IMR-90 (cell line): ENCODE measurements at regions not wholly inside any gene's neighbourhood (a gene's known extent, or its start where the extent isn't known, plus 50 kb on each side); places are given as distances from the start of the nearest gene placed in this dataset.

Experiments
- ATAC-seq: fragments of 200-7000 bp; cut with Tn5 transposase; 2 replicates; pipeline ENCODE4 v1.9.1; 2020; ENCODE audit warnings: low read depth, mild to moderate bottlenecking, moderate library complexity
- BruUV-seq: library from RNA; stranded (reverse); fragments of 400-500 nt; replicated peaks from 2 replicates; lab custom pipeline; 2021; lab: Mats Ljungman, UMichigan
- CTCF ChIA-PET: fragments of 300-600 bp; formaldehyde crosslinking; extraction: SDS; loops from one replicate; lab custom pipeline; 2021; ENCODE audit warnings: antibody characterized with exemption; lab: Yijun Ruan, JAX
- POLR2A ChIA-PET: fragments of 300-600 bp; sonication (Branson Sonifier 250); formaldehyde crosslinking; loops from one replicate; lab custom pipeline; 2022; ENCODE audit warnings: antibody characterized with exemption; ENCODE audit not compliant: unreplicated experiment; lab: Charles Lee
- DNase-seq: peaks from one replicate; pipeline ENCODE4 v3.0.0; 2013
- H2AFZ ChIP-seq: replicated peaks from 2 replicates; pipeline ENCODE3; 2013; ENCODE audit warnings: low read length, mild to moderate bottlenecking; ENCODE audit not compliant: poor library complexity
- H2AK5ac ChIP-seq: 2 replicates; pipeline ENCODE4 v1.6.1; 2013; ENCODE audit warnings: low read depth, low read length, inconsistent platforms
- H2AK9ac ChIP-seq: replicated peaks from 2 replicates; pipeline ENCODE3; 2013; ENCODE audit warnings: mild to moderate bottlenecking, low read depth, low read length, moderate library complexity; ENCODE audit not compliant: poor library complexity
- H2BK120ac ChIP-seq: 2 replicates; pipeline ENCODE4 v1.6.1; 2013; ENCODE audit warnings: low read depth, low read length, inconsistent platforms
- H2BK15ac ChIP-seq: 3 replicates; pipeline ENCODE4 v1.6.1; 2013; ENCODE audit warnings: low read depth, low read length, inconsistent platforms
- H2BK20ac ChIP-seq: 2 replicates; pipeline ENCODE4 v1.6.1; 2013; ENCODE audit warnings: low read depth, mild to moderate bottlenecking, inconsistent platforms, low read length, moderate library complexity
- H2BK5ac ChIP-seq: 2 replicates; pipeline ENCODE4 v1.6.1; 2013; ENCODE audit warnings: mild to moderate bottlenecking, low read depth, low read length, inconsistent platforms; ENCODE audit not compliant: poor library complexity, severe bottlenecking
- H3K14ac ChIP-seq: replicated peaks from 2 replicates; pipeline ENCODE4 v1.6.1; 2013; ENCODE audit warnings: low read depth, low read length, inconsistent platforms
- H3K18ac ChIP-seq: 2 replicates; pipeline ENCODE4 v1.6.1; 2013; ENCODE audit warnings: low read depth, low read length, control low read depth
- H3K23ac ChIP-seq: 2 replicates; pipeline ENCODE4 v1.6.1; 2013; ENCODE audit warnings: low read depth, low read length, inconsistent platforms
- H3K27ac ChIP-seq: 2 replicates; pipeline ENCODE4 v1.5.1; 2013; ENCODE audit warnings: mild to moderate bottlenecking, control low read depth, low read length; ENCODE audit not compliant: insufficient read depth
- H3K27me3 ChIP-seq: 2 replicates; pipeline ENCODE4 v1.6.1; 2013; ENCODE audit warnings: low read length; ENCODE audit not compliant: control insufficient read depth, insufficient read depth
- H3K36me3 ChIP-seq: 2 replicates; pipeline ENCODE4 v1.6.1; 2013; ENCODE audit warnings: low read length, mixed read lengths; ENCODE audit not compliant: control insufficient read depth, insufficient read depth
- H3K4ac ChIP-seq: 2 replicates; pipeline ENCODE4 v1.6.1; 2013; ENCODE audit warnings: low read depth, low read length, inconsistent platforms
- H3K4me1 ChIP-seq: 2 replicates; pipeline ENCODE4 v1.6.1; 2013; ENCODE audit warnings: low read length, mixed read lengths; ENCODE audit not compliant: control insufficient read depth, insufficient read depth
- H3K4me2 ChIP-seq: 2 replicates; pipeline ENCODE4 v1.6.1; 2013; ENCODE audit warnings: low read depth, mild to moderate bottlenecking, control low read depth, low read length, moderate library complexity
- H3K4me3 ChIP-seq: 2 replicates; pipeline ENCODE4 v1.5.1; 2013; ENCODE audit warnings: low read depth, mild to moderate bottlenecking, control low read depth, low read length, moderate library complexity; ENCODE audit not compliant: insufficient read depth
- H3K56ac ChIP-seq: 2 replicates; pipeline ENCODE4 v1.6.1; 2013; ENCODE audit warnings: low read length, inconsistent platforms; ENCODE audit not compliant: insufficient read depth; ENCODE audit errors: extremely low read depth
- H3K79me1 ChIP-seq, 2 experiments: 2 replicates each; pipeline ENCODE4 v1.6.1; 2013; ENCODE audit warnings: low read length in 2 of 2, inconsistent platforms in 1 of 2, low read depth in 1 of 2
- H3K9ac ChIP-seq: 2 replicates; pipeline ENCODE4 v1.6.1; 2013; ENCODE audit warnings: low read depth, low read length, control low read depth
- H3K9me1 ChIP-seq: 2 replicates; pipeline ENCODE4 v1.6.1; 2013; ENCODE audit warnings: low read length, inconsistent platforms; ENCODE audit not compliant: insufficient read depth
- H3K9me3 ChIP-seq: 2 replicates; pipeline ENCODE4 v1.6.1; 2013; ENCODE audit warnings: low read length; ENCODE audit not compliant: control insufficient read depth, insufficient read depth
- H4K20me1 ChIP-seq: 2 replicates; pipeline ENCODE4 v1.6.1; 2013; ENCODE audit warnings: low read length, inconsistent platforms; ENCODE audit not compliant: insufficient read depth
- H4K5ac ChIP-seq: 2 replicates; pipeline ENCODE4 v1.6.1; 2013; ENCODE audit warnings: mild to moderate bottlenecking, low read depth, low read length, control low read depth
- H4K8ac ChIP-seq, 2 experiments: 2 replicates each; pipeline ENCODE4 v1.6.1; 2013; ENCODE audit warnings: low read depth in 2 of 2, low read length in 2 of 2, control low read depth in 1 of 2, inconsistent platforms in 1 of 2
- H4K91ac ChIP-seq: 2 replicates; pipeline ENCODE4 v1.6.1; 2013; ENCODE audit warnings: low read depth, low read length, inconsistent platforms; ENCODE audit not compliant: insufficient read depth
- BHLHE40 ChIP-seq: fragments of 150-350 bp; IDR thresholded peaks from 2 replicates; pipeline ENCODE4 v1.6.1; 2016; ENCODE audit warnings: mild to moderate bottlenecking, low read depth, low read length
- CEBPB ChIP-seq: IDR thresholded peaks from 2 replicates; pipeline ENCODE4 v1.6.1; 2012; ENCODE audit warnings: low read depth, low read length, improper control_type of control experiment
- CHD1 ChIP-seq: IDR thresholded peaks from 2 replicates; pipeline ENCODE4 v1.6.1; 2012; ENCODE audit warnings: low read depth, low read length, improper control_type of control experiment
- CTCF ChIP-seq: conservative IDR thresholded peaks from 2 replicates; pipeline ENCODE4 v1.5.1; 2012; ENCODE audit warnings: mild to moderate bottlenecking, low read depth, low read length, improper control_type of control experiment
- ELK1 ChIP-seq: fragments of 150-350 bp; IDR thresholded peaks from 2 replicates; pipeline ENCODE4 v1.6.1; 2016; ENCODE audit warnings: low read depth, mild to moderate bottlenecking, low read length, moderate library complexity, borderline replicate concordance
- FOS ChIP-seq: fragments of 150-350 bp; IDR thresholded peaks from 2 replicates; pipeline ENCODE4 v1.6.1; 2016; ENCODE audit warnings: low read depth, low read length
- MAFK ChIP-seq: IDR thresholded peaks from 2 replicates; pipeline ENCODE4 v1.6.1; 2012; ENCODE audit warnings: low read depth, low read length, improper control_type of control experiment
- MAZ ChIP-seq: IDR thresholded peaks from 2 replicates; pipeline ENCODE4 v1.6.1; 2012; ENCODE audit warnings: low read depth, mild to moderate bottlenecking, low read length, improper control_type of control experiment, moderate library complexity, borderline replicate concordance
- MXI1 ChIP-seq: IDR thresholded peaks from 2 replicates; pipeline ENCODE4 v1.6.1; 2012; ENCODE audit warnings: low read depth, mild to moderate bottlenecking, low read length, moderate library complexity, borderline replicate concordance
- NFE2L2 ChIP-seq: fragments of 150-350 bp; IDR thresholded peaks from 2 replicates; pipeline ENCODE4 v1.6.1; 2016; ENCODE audit warnings: low read depth, mild to moderate bottlenecking, low read length
- POLR2A ChIP-seq: IDR thresholded peaks from 2 replicates; pipeline ENCODE4 v1.6.1; 2012; ENCODE audit warnings: mild to moderate bottlenecking, low read depth, low read length
- RAD21 ChIP-seq: IDR thresholded peaks from 2 replicates; pipeline ENCODE4 v1.6.1; 2012; ENCODE audit warnings: low read length, improper control_type of control experiment
- RCOR1 ChIP-seq: IDR thresholded peaks from 2 replicates; pipeline ENCODE4 v1.6.1; 2012; ENCODE audit warnings: mild to moderate bottlenecking, low read length, improper control_type of control experiment; ENCODE audit not compliant: insufficient replicate concordance
- RFX5 ChIP-seq: IDR thresholded peaks from 2 replicates; pipeline ENCODE4 v1.8.0; 2012; ENCODE audit warnings: low read depth, mild to moderate bottlenecking, low read length, moderate library complexity
- SMC3 ChIP-seq: fragments of 150-350 bp; IDR thresholded peaks from 2 replicates; pipeline ENCODE4 v1.6.1; 2016; ENCODE audit warnings: low read depth, mild to moderate bottlenecking, antibody characterized with exemption, low read length, moderate library complexity
- WGBS, 2 experiments: methylation state at CpG; one replicate each; pipeline versions ENCODE4 v1.1.5 to v1.1.7; 2013; ENCODE audit warnings: missing lambda C conversion rate in 2 of 2; ENCODE audit not compliant: insufficient read length in 1 of 2; ENCODE audit errors: extremely low coverage in 2 of 2; 5-methylcytosine and 5-hydroxymethylcytosine counted together
- dilution Hi-C: fragments of 300-500 bp; cut with HindIII; formaldehyde crosslinking; loops from one replicate; pipeline ENCODE4 v1.14.3; 2018; ENCODE audit warnings: low sequenced_read_pairs; ENCODE audit not compliant: unreplicated experiment
- in situ Hi-C: fragments of 300-500 bp; cut with MboI; formaldehyde crosslinking; loops from 3 replicates; pipeline ENCODE4 v1.14.3; 2019; ENCODE audit warnings: low sequenced_read_pairs, inconsistent platforms, mixed read lengths
- intact Hi-C: fragments of 100-400 bp; cut with micrococcal nuclease; formaldehyde crosslinking; loops from 2 replicates; pipeline ENCODE4 v1.10.0; 2022
- TF ChIP-seq, protein P1 (sequence below): fragments of 150-350 bp; IDR thresholded peaks from 2 replicates; pipeline ENCODE4 v1.6.1; 2017; ENCODE audit warnings: mild to moderate bottlenecking, antibody characterized with exemption, low read length, low read depth

DNA sequence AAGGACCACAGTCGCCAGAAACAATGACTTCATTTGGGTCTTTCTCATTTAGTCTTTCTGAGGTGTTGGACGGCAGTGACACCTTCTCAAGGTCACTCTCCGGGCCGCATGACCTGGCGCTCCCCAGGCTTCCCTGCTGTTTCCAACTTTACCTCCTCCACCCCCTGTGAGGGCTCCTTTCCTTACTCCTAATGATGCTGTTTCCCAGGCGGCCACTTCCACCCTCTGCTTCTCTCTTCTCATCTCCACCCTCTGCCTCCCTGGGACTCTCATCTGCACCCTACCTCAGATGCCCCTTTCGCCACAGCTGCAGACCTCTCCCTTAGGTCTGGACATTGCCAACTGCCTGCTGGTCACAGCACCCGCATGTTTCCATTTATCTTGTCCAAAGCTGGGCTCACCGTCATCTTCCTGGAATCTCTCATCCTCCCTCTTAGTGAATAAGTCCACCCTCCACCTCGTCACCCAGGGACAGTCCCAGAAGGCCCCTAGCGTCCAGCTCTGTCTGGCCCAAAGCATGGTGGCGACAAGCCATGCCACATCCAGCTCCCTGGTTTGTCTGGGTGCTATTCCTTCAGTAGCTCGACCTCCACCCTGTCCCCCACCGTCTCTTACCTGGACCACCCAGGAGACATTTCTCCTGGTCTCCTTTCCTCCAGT, 113.8 kb downstream of the BUD13 start:
- Histone ChIP-seq H2BK5ac (no peak overlapping the region), H3K4me2 (no peak overlapping the region), H3K27me3 (peaks cover 3% of the 10 kb centered on the region), H2BK120ac (no peak overlapping the region), H3K23ac (no peak overlapping the region), H3K4me3 (no peak overlapping the region), H3K4me1 (no peaks in the 10 kb centered on the region), H3K9ac (no peak overlapping the region), H4K8ac (no peak overlapping the region), H4K5ac (no peak overlapping the region), H3K18ac (no peak overlapping the region), H2AFZ (no peak overlapping the region), H3K9me3 (no peaks in the 10 kb centered on the region), H3K56ac (no peak overlapping the region), H2BK15ac (no peak overlapping the region), H3K27ac (no peak overlapping the region), H3K79me1 (no peaks in the 10 kb centered on the region), H3K14ac (no peak overlapping the region), H2BK20ac (no peak overlapping the region), H2AK9ac (no peak overlapping the region), H3K36me3 (no peaks in the 10 kb centered on the region), H2AK5ac (no peak overlapping the region), H3K4ac (no peak overlapping the region), H3K9me1 (no peaks in the 10 kb centered on the region), H4K91ac (no peak overlapping the region), H4K20me1 (no peaks in the 10 kb centered on the region)
- dilution Hi-C loops (no loop called here), intact Hi-C loops (no loop called here), in situ Hi-C loops (no loop called here)
- BruUV-seq: no TSS peak
- 62% methylated on average over 13 of the region's 14 CpGs; no CpG with 5 or more reads in 1 of the 2 experiments for WGBS, 2 experiments
- ATAC-seq (no peak), DNase-seq (no peak)
- CTCF ChIA-PET: no interaction called here
- TF ChIP-seq BHLHE40 (no peak), RFX5 (no peak), RCOR1 (no peak), NFE2L2 (no peak), MAZ (no peak), MAFK (no peak), RAD21 (no peak), CHD1 (no peak), CEBPB (no peak), POLR2A (no peak), SMC3 (no peak), FOS (no peak), MXI1 (no peak), CTCF (no peak), ELK1 (no peak)
- TF ChIP-seq, protein P1, sequence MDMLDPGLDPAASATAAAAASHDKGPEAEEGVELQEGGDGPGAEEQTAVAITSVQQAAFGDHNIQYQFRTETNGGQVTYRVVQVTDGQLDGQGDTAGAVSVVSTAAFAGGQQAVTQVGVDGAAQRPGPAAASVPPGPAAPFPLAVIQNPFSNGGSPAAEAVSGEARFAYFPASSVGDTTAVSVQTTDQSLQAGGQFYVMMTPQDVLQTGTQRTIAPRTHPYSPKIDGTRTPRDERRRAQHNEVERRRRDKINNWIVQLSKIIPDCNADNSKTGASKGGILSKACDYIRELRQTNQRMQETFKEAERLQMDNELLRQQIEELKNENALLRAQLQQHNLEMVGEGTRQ: no peak
- POLR2A ChIA-PET: no interaction called here
